ENCODE measurements at regions not wholly inside any gene's neighbourhood (a gene's known extent, or its start where the extent isn't known, plus 50 kb on each side); places are given as distances from the start of the nearest gene placed in this dataset.
A peak's percentile ranks its signal among the peaks of the same experiment; 100 is the strongest.

DNA sequence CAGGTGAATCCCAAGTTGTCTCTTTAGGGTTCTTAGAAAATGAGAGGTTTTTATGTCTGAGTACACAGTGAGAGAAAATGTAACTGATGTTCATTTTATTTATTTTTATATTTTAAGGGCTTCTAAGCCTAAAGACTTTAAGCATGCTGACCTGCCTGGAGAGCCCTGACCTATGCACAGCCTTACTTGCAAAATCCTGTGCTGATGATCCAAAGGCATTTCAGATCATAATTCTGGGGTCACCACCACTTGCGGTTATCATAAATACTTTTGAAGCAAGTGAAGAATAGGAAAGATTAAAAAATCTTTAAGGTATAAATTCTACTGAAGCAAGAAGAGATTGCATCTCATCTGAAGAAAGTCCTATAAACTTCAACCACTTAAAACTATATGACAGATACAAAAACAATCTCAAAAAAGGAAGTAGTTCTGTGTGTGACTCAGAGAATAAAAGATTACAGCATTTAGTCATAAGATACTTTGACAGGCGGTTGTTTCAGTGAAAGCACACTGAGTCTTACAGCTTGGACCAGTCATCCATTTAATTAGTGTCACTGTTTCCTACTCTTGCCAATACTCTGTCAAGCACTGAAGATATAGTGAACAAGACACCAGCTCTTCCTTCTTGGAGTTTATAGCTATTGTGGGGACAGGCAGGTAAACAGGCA, 245.2 kb upstream of the DIPK2B start:
- Histone ChIP-seq H3K4me1 (ENCODE audit: control insufficient read depth, insufficient read depth, low read length) (peaks cover 5% of the 10 kb centered on the region), H3K27ac (ENCODE audit: insufficient read depth, low read length) (no peak overlapping the region; the same call in 1 of the 2 replicates), H3K4me3 (ENCODE audit: insufficient read depth, low read depth, low read length) (no peak overlapping the region), H3K4me2 (ENCODE audit: low read depth, low read length) (no peak overlapping the region), H2AK5ac (ENCODE audit: low read depth, low read length) (no peak overlapping the region), H2AK9ac (replicated peaks; ENCODE audit: low read depth, low read length, poor library complexity) (no peak overlapping the region), H2BK120ac (ENCODE audit: low read depth, low read length) (peak overlapping the region; percentile 71), H3K14ac (replicated peaks; ENCODE audit: low read depth, low read length) (0 out of 2 replicates have a peak overlapping the region, but pooled peaks have one; percentile 3), H3K79me1 (ENCODE audit: low read depth in 1 of 2, low read length in 2 of 2) (no peaks in the 10 kb centered on the region), H4K5ac (ENCODE audit: low read depth, low read length) (no peak overlapping the region), H3K9me1 (ENCODE audit: insufficient read depth, low read length) (no peaks in the 10 kb centered on the region), H3K36me3 (ENCODE audit: control insufficient read depth, insufficient read depth, low read length) (no peaks in the 10 kb centered on the region), H4K8ac (ENCODE audit: low read depth in 2 of 2, low read length in 2 of 2) (peak overlapping the region in 1 of 2 experiments; percentile 31; a peak in 1 of 4 replicates), H3K23ac (ENCODE audit: low read depth, low read length) (no peak overlapping the region), H4K20me1 (ENCODE audit: insufficient read depth, low read length) (no peaks in the 10 kb centered on the region), H2AFZ (replicated peaks; ENCODE audit: low read length, poor library complexity) (no peak overlapping the region), H3K27me3 (ENCODE audit: control insufficient read depth, insufficient read depth, low read length) (peaks cover 6% of the 10 kb centered on the region), H3K4ac (ENCODE audit: low read depth, low read length) (peak overlapping the region; percentile 41; the same call in 1 of the 2 replicates), H2BK20ac (ENCODE audit: low read depth, low read length) (peak overlapping the region; percentile 48; the same call in 1 of the 2 replicates), H3K9me3 (ENCODE audit: control insufficient read depth, insufficient read depth, low read length) (no peaks in the 10 kb centered on the region), H3K18ac (ENCODE audit: low read depth, low read length) (no peak overlapping the region; the same call in 1 of the 2 replicates), H2BK15ac (ENCODE audit: low read depth, low read length) (no peak overlapping the region), H3K9ac (ENCODE audit: low read depth, low read length) (no peak overlapping the region), H4K91ac (ENCODE audit: insufficient read depth, low read depth, low read length) (no peak overlapping the region), H2BK5ac (ENCODE audit: low read depth, low read length, poor library complexity, severe bottlenecking) (peak overlapping the region; percentile 20), H3K56ac (ENCODE audit: extremely low read depth, insufficient read depth, low read length) (no peak overlapping the region)
- ATAC-seq (ENCODE audit: low read depth) (peak; percentile 76), DNase-seq (peak; percentile 76)
- intact Hi-C loops (cut with micrococcal nuclease) (no loop called here), in situ Hi-C loops (cut with MboI; ENCODE audit: low sequenced_read_pairs) (no loop called here), dilution Hi-C loops (cut with HindIII; ENCODE audit: low sequenced_read_pairs, unreplicated experiment) (no loop called here)
- ChIA-PET CTCF (no interaction called here), POLR2A (ENCODE audit: unreplicated experiment) (no interaction called here)
- TF ChIP-seq, protein P1, sequence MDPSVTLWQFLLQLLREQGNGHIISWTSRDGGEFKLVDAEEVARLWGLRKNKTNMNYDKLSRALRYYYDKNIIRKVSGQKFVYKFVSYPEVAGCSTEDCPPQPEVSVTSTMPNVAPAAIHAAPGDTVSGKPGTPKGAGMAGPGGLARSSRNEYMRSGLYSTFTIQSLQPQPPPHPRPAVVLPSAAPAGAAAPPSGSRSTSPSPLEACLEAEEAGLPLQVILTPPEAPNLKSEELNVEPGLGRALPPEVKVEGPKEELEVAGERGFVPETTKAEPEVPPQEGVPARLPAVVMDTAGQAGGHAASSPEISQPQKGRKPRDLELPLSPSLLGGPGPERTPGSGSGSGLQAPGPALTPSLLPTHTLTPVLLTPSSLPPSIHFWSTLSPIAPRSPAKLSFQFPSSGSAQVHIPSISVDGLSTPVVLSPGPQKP (IDR thresholded peaks at IDR 0.05; ENCODE audit: borderline replicate concordance, low read depth, low read length), result no peak
- TF ChIP-seq MAFK (IDR thresholded peaks at IDR 0.05; ENCODE audit: low read depth, low read length) (no peak), FOS (IDR thresholded peaks at IDR 0.05; ENCODE audit: low read depth, low read length) (no peak), CTCF (conservative IDR thresholded peaks at IDR 0.05; ENCODE audit: low read depth, low read length) (no peak), CEBPB (IDR thresholded peaks at IDR 0.05; ENCODE audit: low read depth, low read length) (peak; percentile 22; the same call in 1 of the 2 replicates), USF2 (IDR thresholded peaks at IDR 0.05; ENCODE audit: low read depth, low read length) (no peak), BHLHE40 (IDR thresholded peaks at IDR 0.05; ENCODE audit: low read depth, low read length) (0 out of 2 replicates have a peak, but pooled peaks have one; percentile 4), SMC3 (IDR thresholded peaks at IDR 0.05; ENCODE audit: low read depth, low read length) (no peak)
- no CpG with 5 or more reads among the region's 2 CpGs for WGBS, 2 experiments (ENCODE audit: extremely low coverage in 2 of 2, insufficient read length in 1 of 2)
- BruUV-seq (replicated peaks), result no TSS peak

All from IMR-90 (cell line).